K562 (cell line): ENCODE measurements at regions not wholly inside any gene's neighbourhood (a gene's known extent, or its start where the extent isn't known, plus 50 kb on each side); places are given as distances from the start of the nearest gene placed in this dataset.

Experiments used
- CTCF ChIP-seq, 3 experiments: IDR thresholded peaks in 2 of 3; conservative IDR thresholded peaks in 1 of 3; 2 replicates each; pipeline ENCODE4 v1.5.1; 2011 to 2012; ENCODE audit warnings: low read length in 3 of 3, mild to moderate bottlenecking in 3 of 3, control low read depth in 2 of 3, improper control_type of control experiment in 1 of 3, inconsistent platforms in 1 of 3, low read depth in 1 of 3, mixed read lengths in 1 of 3, moderate library complexity in 1 of 3; ENCODE audit not compliant: insufficient read depth in 2 of 3
- CXXC5 ChIP-seq: fragments of 250-450 bp; sonication (Bioruptor Pico); IDR thresholded peaks from 2 replicates; pipeline ENCODE4 v1.8.0; 2022; ENCODE audit warnings: inconsistent platforms, mild to moderate bottlenecking, moderate library complexity
- FOXM1 ChIP-seq, 2 experiments: fragments of 450-650 bp in 1 of 2; sonication (generic) in 1 of 2; formaldehyde crosslinking in 1 of 2; IDR thresholded peaks; 2 replicates each; pipeline versions ENCODE4 v1.6.1 to v1.9.0; 2017 to 2022; ENCODE audit warnings: low read depth in 2 of 2, mild to moderate bottlenecking in 2 of 2, missing genetic modification reagents in 1 of 2, moderate library complexity in 1 of 2
- GABPA ChIP-seq: fragments of 200-800 bp; sonication (Bioruptor generic); conservative IDR thresholded peaks from 2 replicates; pipeline ENCODE4 v1.6.1; 2016; ENCODE audit warnings: low read depth, missing genetic modification characterization, missing compliant biosample characterization
- NFYB ChIP-seq: IDR thresholded peaks from 2 replicates; pipeline ENCODE4 v1.6.1; 2011; ENCODE audit warnings: mild to moderate bottlenecking, moderate library complexity; ENCODE audit not compliant: insufficient read length; ENCODE audit errors: extremely low read depth
- POLR2AphosphoS5 ChIP-seq: IDR thresholded peaks from 2 replicates; pipeline ENCODE4 v1.6.1; 2011; ENCODE audit warnings: mild to moderate bottlenecking, low read depth, low read length, moderate library complexity; ENCODE audit not compliant: control insufficient read depth, insufficient read depth
- RAD21 ChIP-seq, 2 experiments: fragments of 250-450 bp in 1 of 2; fragments of 450-650 bp in 1 of 2; sonication (Bioruptor Pico) in 1 of 2; formaldehyde crosslinking in 1 of 2; IDR thresholded peaks in 1 of 2; conservative IDR thresholded peaks in 1 of 2; 2 replicates each; pipeline versions ENCODE4 v1.4.0 to v1.8.0; 2020 to 2022; ENCODE audit warnings: mild to moderate bottlenecking in 2 of 2, moderate library complexity in 1 of 2
- SP1 ChIP-seq: sonication (generic); formaldehyde crosslinking; IDR thresholded peaks from 2 replicates; pipeline ENCODE4 v1.8.1; 2022; ENCODE audit warnings: mild to moderate bottlenecking, missing genetic modification reagents
- SRSF3 ChIP-seq: fragments of 200-400 bp; formaldehyde crosslinking; IDR thresholded peaks from 2 replicates; pipeline ENCODE4 v1.6.1; 2016; ENCODE audit warnings: mild to moderate bottlenecking, low read length, moderate library complexity; ENCODE audit not compliant: insufficient read depth
- ZNF274 ChIP-seq: IDR thresholded peaks from 2 replicates; pipeline ENCODE4 v1.6.1; 2011; ENCODE audit warnings: low read depth, mild to moderate bottlenecking, low read length, moderate library complexity, borderline replicate concordance

DNA sequence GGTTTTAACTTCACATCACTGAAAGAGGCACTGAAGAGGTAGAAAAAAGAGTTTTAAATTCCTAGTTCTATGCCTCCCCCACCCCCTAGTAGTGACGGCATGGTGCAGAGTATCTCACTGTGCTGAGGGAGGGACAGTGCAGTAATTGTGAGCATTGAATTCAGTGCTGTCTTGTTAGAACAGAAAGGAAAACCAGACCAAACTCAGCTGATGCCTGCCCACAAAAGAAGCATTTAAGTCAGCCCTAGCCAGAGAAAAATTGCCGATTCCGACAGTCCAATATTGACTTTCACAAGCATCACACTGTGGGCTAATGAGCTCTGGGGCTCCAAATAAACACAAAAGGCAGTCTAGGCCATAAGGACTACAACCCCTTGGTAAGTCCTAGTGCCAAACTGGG, 417.7 kb downstream of the AR start:
- TF ChIP-seq RAD21 (CRISPR knock-in tag; conservative IDR thresholded peaks at IDR 0.05 in 1 of 2, IDR thresholded peaks at IDR 0.05 in 1 of 2) (no peak), POLR2AphosphoS5 (no peak), GABPA (tag) (no peak), CTCF (IDR thresholded peaks at IDR 0.05 in 2 of 3, conservative IDR thresholded peaks at IDR 0.05 in 1 of 3; ENCODE audit: insufficient read depth in 2 of 3, low read depth in 1 of 3, low read length in 3 of 3) (no peak), FOXM1 (IDR thresholded peaks at IDR 0.05; ENCODE audit: low read depth) (no peak), FOXM1 (CRISPR knock-in tag; IDR thresholded peaks at IDR 0.05; ENCODE audit: low read depth) (no peak), SRSF3 (no peak), SP1 (no peak), NFYB (no peak), ZNF274 (no peak), CXXC5 (CRISPR knock-in tag) (no peak)
